Keratinocyte (primary cell): ENCODE measurements at regions not wholly inside any gene's neighbourhood (a gene's known extent, or its start where the extent isn't known, plus 50 kb on each side); places are given as distances from the start of the nearest gene placed in this dataset.

Experiments used
- EZH2 ChIP-seq: IDR thresholded peaks from one replicate; pipeline ENCODE4 v1.6.1; 2012; ENCODE audit warnings: inconsistent platforms, mild to moderate bottlenecking, low read length, moderate library complexity
- TF ChIP-seq, protein P1 (sequence below), 3 experiments: IDR thresholded peaks in 1 of 3; conservative IDR thresholded peaks in 1 of 3; optimal IDR thresholded peaks in 1 of 3; 2 replicates in 2 of 3; 3 replicates in 1 of 3; pipeline versions ENCODE3 to v1.5.1; 2011; ENCODE audit warnings: low read length in 3 of 3, mild to moderate bottlenecking in 3 of 3, moderate library complexity in 2 of 3, control low read depth in 1 of 3, inconsistent platforms in 1 of 3; ENCODE audit not compliant: insufficient read depth in 2 of 3; ENCODE audit errors: extremely low read depth in 1 of 3

DNA sequence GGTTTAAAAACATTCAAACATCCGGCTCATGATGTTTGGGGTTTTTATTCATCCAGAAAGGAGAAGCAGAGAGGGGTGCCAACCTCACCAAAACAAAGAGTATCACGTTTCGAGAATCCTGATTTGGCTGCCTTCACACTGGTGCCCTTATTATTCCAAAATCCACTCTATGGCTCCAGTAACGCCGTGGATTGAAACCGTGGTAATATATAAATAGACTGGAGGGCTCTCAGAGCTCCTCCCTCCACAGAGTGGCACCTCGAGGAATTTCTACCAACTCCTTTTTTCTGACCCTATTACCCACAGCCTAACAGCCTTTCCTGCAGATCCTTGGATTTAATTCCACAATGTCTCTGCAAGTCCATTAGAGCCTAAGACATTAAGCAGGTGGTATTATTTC is 353.6 kb downstream of the CRPPA start:
- TF ChIP-seq EZH2: no peak
- TF ChIP-seq, protein P1, sequence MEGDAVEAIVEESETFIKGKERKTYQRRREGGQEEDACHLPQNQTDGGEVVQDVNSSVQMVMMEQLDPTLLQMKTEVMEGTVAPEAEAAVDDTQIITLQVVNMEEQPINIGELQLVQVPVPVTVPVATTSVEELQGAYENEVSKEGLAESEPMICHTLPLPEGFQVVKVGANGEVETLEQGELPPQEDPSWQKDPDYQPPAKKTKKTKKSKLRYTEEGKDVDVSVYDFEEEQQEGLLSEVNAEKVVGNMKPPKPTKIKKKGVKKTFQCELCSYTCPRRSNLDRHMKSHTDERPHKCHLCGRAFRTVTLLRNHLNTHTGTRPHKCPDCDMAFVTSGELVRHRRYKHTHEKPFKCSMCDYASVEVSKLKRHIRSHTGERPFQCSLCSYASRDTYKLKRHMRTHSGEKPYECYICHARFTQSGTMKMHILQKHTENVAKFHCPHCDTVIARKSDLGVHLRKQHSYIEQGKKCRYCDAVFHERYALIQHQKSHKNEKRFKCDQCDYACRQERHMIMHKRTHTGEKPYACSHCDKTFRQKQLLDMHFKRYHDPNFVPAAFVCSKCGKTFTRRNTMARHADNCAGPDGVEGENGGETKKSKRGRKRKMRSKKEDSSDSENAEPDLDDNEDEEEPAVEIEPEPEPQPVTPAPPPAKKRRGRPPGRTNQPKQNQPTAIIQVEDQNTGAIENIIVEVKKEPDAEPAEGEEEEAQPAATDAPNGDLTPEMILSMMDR (optimal IDR thresholded peaks at IDR 0.05 in 1 of 3, IDR thresholded peaks at IDR 0.05 in 1 of 3, conservative IDR thresholded peaks at IDR 0.05 in 1 of 3; ENCODE audit: extremely low read depth in 1 of 3, insufficient read depth in 2 of 3, low read length in 3 of 3): no peak
